HG03025 (cell line): ENCODE measurements at regions not wholly inside any gene's neighbourhood (a gene's known extent, or its start where the extent isn't known, plus 50 kb on each side); places are given as distances from the start of the nearest gene placed in this dataset.

ENCODE experiments used
- ATAC-seq: cut with Tn5 transposase; IDR thresholded peaks from one replicate; pipeline ENCODE4 v1.9.1; 2021; ENCODE audit warnings: mild to moderate bottlenecking, moderate library complexity; ENCODE audit not compliant: unreplicated experiment, low FRiP score

DNA sequence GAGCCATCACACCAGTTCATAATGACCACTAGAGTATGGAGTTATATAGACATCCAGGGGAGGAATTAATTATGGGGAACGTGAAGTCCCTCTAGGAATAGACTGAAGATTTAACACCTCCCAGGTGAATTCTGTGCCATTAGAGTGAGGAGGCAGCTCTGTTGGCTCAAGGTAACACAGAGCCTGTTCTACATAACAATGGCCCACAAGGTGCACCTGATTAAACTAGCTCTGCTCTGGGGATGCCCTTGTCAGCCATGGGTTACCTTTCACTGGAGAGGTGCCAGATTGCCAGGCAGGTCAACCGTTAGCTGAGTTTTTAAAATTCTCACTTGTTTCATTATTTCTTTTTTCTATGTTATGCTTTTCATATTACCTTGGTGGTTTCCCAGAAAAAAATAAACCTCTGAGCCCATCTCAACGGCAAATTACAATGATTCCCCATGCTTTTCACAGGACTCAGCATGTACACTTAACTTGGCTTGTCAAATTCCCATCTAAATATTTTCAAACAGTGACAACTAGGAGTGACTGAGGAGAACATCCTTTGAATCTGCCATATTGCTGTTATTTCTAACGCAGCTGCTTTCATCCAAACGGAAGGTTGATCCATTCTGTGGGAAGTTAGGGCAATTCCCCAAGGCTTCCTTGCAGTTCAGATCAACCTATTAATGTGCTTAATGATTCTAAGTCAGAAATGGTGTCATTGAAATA lies 512.9 kb downstream of the MCTP2 start:
- ATAC-seq, result no peak

DNA sequence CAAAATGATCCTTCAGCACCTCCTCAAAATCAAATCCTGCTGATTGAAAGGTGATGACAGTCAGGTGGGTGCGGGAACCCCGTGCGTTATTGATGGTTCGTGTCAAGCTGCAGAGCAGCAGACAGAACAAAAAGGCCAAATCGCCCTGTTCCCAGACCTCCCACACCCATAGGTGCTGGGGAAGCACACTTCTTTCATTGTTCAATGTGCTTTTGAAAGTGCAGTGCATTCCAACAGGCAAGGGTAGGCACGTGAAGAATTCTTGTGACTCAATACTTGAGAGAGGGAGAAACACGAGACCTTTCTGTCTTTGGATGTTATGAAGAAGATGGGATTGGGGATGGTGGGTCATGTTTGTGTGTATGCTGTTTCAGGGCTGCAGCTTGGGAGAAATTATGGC lies 514.0 kb downstream of the MCTP2 start:
- no peak for ATAC-seq

DNA sequence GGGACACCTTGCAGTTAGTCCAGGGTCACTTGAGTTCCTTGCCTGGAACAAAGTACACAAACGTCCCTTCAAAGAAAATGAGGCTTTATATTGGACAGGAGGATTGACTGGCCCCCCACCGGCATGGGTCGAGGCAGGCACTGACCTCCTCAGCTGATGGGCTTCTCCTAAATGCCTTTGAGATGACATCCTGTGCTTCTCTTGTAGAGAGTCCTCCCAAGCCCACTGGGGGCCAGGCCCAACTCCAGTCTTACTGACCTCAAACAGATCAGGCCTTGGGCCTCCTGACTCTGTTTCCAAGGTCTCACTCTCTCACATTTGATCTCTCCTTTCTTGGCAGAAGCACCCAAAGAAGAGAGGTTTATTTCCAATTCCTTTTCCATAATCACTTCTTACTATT lies 516.1 kb downstream of the MCTP2 start:
- ATAC-seq, result no peak

DNA sequence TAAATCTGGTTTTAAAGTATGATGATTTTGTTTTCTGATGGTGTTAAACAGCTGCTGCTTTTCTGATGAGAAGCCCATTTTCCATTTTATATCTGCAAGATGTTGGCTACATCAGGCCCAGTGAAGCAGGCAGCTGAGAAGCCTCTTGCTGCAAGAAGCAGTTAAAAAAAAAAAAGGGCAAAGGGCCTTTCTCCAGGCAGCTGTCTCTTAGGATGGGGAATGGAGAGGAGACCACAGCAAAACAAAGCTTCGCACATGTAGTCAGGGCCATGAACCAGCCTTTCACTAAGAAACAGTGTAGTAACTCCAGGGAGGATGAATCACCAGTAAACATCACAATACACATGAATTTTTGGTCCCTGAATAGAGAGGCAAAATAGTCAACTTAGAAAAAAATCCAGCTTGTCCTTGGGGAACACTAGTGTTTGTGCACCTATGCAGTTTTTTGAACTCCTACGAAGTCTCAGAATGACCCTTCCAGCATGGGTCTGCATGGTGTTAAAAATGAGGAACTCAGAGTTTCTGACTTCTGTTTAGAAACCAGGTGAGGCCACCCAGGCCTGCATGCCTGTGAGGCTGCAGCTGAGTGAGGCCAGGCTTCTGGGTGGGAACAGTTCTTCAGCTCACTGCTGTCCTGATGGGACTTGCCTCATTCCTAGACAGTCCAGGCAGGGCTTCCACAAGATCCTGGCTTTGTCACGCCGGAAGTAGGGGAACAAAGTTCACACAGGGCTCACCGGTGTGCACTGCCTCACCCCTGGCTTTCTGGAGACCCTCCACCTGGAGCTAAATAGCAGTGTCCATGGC lies 518.7 kb downstream of the MCTP2 start:
- peak; percentile 69 for ATAC-seq

DNA sequence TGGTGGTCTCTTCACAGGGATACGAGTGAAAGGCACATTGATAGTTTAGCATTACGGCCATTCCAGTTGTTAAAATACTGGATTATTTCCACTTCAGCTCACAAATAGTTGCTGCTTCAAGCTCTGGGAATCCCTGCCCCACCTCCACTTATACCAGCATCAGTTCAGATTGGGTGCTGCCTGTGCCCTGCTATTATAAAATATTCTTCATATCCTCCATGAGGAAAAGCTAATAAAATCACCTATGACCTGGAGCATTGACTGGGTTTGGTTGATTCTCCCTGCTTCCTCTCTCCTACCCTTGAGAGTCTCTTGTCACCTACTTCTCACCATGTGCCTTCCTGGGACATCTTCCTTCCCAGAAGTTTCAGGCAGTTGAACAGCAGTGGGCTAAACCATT lies 529.0 kb downstream of the MCTP2 start:
- ATAC-seq, result no peak

DNA sequence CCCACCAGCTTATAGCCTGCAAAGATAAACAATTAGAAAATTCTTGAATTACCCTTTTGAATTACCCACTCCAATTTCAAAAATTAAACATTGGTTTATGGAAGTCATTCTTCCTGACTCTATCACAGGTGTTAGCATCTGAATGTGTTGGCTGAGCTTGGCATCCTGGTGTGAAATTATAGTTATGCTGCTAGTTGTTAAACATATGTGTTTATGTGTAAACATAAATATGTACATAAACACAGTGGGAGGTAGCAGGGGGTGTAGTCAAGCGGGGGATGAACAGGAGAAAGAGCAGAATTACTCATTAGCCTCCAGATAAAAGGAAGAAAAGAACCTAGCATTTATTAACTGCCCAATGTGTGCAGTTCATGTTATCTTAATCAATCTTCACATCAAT lies 530.2 kb downstream of the MCTP2 start:
- ATAC-seq, result no peak

DNA sequence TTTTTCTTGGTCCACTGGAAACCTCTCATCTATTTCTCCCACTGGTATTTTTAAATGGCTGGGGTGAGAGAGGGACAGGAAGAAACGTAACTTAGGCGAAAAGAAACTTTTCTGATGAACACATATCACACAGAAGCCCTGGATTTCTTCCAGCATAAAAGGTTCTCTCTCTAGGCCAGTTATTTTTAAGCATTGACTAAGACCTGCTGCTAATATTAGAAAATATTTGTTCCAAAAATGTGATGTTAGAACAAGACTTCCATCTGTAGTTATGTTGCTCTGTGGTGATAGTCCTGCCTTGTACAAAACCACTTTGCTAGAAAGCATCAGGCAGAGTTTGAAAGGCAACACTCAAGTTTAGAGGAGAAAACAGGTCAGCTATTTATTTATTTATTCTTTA lies 537.7 kb downstream of the MCTP2 start:
- no peak for ATAC-seq

DNA sequence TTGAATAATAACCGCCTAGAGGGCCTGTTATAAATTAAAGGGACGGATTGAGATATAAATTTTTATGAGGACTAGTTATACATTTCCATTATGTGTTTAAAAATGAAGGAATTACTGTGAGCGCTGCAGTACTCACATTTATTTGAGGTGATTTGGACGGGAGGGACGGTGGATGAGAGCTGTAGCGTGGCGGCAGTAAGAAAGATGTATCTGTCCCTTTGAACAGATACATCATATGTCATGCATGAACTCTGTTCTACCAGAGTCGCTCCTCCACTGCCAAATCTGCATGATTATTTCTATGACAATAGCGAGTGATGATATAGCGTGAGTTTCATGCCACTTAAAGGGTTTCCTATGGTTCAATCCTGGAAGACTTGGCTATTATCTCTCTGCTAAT lies 538.8 kb downstream of the MCTP2 start:
- no peak for ATAC-seq

DNA sequence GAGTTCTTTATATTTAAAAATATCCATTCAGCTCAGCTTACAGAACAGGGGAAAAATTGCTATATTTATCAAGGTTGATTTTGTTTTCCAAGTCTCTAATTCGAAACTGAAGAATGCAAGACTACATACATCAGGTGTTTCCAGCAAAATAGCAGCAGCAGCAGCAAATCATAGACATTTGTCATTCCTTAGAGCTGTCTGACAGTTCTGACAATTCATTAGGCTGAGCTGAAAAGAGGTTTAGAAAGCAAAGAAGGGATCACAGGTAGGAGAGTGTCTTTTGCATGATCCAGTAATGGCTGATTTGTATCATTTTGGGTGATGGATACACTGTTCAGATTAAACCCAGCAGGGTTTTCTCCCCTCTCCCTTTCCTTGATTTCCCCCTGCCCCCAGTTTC lies 545.7 kb downstream of the MCTP2 start:
- no peak for ATAC-seq

DNA sequence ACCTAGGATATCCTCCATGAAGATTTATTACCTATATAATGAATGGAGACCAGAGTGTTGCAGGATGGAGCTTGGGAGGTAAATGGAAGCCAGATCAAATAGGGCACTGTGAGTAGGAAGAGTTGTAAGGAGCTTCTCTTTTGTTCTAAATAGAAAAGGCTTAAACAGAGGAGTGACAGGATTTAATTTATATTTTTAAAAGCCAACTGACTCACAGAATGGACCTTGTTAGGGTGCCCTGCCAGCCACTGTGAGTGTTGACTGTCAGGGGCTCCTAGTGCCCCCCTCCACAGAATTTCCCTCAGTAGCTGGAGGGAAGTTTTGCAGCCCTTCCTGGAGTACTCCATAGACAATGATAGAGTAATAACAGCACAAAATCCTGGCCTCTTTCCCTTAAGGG lies 547.5 kb downstream of the MCTP2 start:
- ATAC-seq, result no peak

DNA sequence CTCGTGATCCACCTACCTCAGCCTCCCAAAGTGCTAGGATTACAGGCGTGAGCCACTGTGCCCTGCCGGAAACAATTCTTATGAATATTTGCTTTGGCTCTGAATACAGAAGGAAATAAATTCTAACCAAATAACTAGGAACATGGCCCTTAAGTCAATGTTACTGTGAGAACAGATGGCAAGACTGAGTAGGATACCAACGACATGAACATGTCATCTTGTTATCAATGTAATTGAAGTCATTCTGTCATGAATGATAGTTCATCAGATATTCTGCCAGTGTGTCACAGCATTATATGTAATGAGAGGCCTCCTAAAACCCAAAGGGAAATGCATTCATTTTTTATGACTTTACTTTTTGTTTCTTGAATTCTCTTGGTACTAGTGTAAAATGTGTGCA lies 548.8 kb downstream of the MCTP2 start:
- ATAC-seq, result no peak

DNA sequence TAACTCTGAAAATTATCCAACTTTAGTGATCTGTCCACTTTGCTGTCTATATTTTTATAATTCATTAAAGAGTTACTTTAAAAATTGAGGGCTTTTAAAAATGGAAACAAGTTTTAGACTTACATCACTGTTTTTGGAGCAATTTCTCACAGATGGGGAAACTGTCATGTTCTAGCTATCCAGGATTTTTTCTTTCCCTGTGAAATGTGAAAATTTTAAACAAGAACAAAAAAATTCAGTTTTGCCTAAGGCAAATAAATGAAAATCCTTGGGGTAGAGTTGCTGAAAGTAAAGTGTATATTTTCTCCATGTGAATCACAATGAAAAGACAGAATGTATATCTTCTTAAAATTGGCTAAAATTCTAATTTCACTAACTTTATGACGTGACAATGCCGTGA lies 553.7 kb downstream of the MCTP2 start:
- ATAC-seq, result no peak

DNA sequence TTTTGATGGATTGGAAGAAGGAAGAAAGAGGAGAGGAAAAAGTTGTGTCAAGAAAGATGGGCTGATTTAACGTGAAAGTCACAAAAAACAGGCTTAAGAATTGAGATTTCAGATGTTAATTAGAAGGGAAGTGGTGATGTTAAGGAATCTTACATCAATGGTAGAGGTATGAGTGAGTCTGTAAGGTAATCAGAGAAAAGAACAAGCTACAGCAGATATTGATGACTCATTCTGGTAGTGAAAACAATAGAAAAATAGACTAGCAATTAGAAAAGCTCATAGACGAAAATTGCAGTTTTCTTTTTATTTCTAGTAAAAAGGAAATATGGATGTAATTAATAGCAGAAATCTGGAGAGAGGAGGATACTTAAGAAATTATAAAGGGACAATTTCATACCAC lies 559.6 kb downstream of the MCTP2 start:
- ATAC-seq, result no peak

DNA sequence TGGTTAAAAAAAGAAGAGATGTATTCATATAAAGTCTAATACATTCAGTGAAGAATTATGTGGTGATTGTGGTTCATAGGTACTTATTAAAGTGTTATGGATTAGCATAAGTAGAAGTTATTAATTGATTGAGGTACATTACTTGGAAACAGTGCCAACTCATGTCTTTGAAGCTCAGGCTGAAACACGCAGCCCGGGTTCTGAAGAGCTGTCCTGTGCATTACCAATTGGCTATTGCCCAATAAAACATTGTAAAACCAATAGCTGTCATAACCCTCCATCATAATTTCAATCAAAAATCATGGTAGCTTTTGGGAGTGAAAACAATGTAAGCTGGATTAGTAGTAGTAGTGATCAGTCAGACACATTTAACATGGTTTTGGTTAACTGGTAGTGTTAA lies 560.1 kb downstream of the MCTP2 start:
- no peak for ATAC-seq

DNA sequence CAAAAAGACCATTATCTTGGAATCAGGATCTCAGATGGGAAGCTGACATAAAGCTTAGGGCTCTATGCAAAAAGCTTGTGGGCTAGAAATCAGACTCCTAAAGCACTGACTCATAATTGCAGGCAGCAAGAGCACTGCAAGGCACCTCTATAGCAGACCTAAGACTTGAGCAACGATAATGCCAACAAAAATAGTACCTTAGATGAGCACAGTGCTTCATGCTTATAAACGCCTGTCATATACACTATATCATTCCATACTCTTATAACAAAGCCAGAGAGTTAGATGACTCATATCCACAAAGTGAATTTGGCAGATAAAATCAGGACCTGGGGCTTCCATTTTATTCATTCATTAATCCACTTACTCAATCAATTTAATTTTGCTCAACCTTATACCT lies 560.8 kb downstream of the MCTP2 start:
- ATAC-seq, result no peak

DNA sequence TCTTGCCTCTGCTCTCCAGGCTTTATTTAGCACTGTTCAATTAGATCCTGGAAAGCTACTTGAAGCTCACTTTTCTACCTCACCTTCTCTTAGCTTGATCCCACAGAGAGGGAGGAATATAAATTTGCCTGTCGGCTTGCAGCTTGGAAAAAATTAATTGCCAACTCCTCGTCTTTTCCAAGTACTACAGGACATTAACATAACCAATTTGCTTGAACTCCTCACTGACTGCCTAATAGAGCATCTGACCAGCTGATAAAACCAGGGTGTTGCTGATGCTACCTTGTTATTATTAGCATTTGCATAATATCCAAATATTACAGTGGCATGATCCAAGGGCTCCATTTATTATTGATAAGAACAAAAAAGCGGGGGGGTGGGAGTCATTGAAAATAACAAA lies 561.8 kb downstream of the MCTP2 start:
- ATAC-seq, result no peak

DNA sequence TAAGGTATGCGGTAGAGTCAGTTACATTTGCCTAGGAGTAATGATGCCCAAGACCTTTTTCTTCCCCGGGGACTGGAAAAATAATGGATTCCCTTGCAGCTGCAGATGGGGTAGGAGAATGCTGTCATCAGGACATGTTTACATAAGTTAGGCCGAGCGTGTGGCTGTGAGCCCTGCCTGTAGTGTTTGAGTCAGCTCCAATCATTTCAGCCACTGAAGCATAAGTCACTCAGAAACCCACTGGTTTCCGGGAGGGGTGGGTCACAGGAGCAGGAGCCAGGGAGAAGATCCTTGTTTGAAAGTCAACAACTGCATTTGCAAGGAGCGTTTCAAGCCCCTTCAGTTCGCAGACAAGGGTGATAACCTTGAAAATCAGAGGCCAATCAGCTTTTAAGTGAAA lies 562.3 kb downstream of the MCTP2 start:
- ATAC-seq, result no peak

DNA sequence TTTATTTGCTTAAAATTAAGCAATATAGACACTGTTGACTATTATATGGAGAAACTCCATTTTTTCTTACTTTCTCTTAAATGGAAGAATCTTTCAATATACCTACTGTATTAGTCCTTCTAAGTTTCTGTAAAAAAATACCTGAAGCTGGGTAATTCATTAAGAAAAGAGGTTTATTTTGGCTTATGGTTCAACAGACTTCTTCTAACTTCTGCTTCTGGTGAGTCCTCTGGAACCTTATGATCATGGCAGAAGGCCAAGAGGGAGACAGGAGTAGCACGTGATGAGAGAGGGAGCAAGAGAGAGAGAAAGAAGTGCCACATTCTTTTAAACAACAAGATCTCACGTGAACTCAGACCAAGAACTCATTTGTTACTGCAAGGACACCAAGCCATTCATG lies 573.3 kb downstream of the MCTP2 start:
- ATAC-seq, result no peak

DNA sequence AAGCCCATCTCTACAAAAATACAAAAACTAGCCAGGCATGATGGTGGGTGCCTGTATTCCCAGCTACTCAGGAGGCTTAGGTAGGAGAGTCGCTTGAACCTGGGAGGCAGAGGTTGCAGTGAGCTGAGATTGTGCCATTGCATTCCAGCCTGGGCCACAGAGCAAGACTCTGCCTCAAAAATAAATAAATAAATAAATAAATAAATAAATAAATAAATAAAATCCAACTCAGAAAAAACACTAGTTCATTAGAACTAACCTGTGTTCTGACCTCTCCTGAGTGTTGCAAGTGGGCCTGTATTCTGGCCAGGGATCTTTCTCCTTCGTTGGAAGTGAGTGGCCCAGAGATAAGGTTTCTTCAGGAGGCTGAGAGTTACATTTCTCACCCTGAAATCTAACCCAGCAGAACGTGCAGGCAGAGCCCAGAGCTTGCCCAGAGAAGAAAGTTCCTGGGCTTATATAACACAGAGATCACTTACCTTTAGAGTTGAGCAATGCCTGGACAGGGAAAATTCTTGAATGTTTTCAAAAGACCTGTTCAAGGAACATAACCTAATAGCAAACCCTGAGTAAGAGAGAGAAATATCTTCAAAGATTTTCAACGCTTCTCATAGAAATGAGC lies 583.9 kb downstream of the MCTP2 start:
- ATAC-seq, result no peak

DNA sequence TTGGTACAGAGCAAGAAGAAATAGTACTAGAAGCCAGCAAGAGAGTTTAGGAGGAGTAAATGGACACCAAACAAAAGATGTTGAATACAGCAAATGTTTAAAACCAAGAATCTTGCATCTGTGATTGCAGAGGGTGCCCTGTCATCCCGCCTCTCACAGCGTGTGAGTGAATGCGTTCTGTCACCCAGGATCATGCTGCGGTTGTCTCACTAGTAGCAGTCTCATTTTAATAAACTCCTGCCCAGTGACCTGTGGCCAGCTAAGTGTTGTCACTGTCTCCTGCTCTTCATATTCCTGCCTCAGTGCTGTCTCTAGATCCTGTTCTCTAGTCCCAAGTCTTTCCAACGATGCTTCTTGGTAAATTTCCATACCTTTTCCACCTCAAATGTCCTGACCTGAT lies 584.6 kb downstream of the MCTP2 start:
- ATAC-seq, result no peak

DNA sequence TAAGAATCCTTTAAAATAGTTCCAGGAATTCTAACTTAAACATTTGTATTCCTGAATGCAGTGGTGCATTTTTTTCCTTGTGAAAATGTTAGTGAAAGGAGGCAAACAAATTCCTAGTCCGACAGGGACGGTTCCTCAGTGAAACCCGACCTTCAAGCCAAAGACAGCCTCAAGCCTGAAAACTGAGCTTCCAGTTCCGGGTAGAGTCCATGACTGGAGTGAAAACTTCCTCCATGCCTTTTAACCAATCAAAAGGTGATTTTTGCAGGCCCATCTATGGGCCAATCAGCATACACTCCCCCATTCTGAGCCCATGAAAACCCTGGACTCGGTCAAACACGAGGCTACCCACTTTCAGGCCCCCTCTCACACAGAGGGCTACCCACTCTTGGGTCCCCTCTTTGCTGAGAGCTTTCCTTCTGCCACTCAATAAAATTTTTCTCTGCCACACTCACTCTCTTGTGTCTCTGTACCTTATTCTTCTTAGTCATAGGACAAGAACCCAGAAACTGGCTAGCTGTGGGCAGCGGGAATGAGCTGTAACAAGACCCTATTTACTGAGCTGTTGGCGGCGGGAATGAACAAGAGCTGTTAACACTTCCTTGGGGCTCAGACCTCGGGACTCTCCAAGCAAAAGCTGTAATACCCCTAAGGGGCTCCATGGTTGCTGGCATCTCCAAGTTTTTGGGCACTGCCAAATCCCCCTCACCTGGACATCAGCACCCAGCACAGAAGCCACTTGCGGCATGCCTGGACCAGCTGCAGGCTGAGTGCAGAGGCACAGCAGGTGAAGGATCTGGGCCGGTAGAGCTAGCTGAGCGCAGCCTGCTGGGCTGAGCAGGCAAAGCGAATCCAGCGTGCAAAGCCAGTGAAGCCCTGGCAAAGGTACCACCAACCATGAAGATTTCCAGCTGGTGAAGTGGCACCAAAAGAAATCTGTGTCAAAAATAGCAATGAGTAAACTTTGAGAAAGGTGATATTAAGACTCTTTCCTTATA lies 598.8 kb downstream of the MCTP2 start:
- no peak for ATAC-seq
